ENCODE measurements at regions not wholly inside any gene's neighbourhood (a gene's known extent, or its start where the extent isn't known, plus 50 kb on each side); places are given as distances from the start of the nearest gene placed in this dataset.

DNA sequence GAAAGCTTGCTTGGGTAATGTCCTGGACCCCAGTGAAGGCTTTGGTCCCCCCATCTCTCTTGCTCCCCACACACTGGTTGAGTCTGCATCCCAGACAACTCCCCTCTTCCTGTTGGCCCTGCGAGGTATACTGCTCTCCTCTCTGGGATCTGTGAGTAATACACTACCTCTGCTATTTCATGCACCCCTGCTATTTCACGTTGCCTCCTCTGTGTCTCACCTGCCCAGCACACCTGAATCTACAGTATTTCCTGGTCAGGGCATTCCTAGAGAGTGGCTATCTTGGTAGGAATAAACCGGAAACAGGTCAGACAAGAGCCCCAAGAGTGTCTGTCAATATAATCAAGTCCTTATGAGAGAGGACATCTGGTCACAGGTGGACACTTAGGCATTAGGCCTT, 114.3 kb upstream of the ODAD2 start:
- Histone ChIP-seq H3K9me3 (no peaks in the 10 kb centered on the region), H3K27me3 (no peaks in the 10 kb centered on the region), H3K4me3 (no peak overlapping the region), H3K4me1 (peaks cover 0 to 6% (median 2%) of the 10 kb centered on the region in 4 donors), H3K36me3 (no peaks in the 10 kb centered on the region), H3K27ac (no peak overlapping the region)
- DNase-seq = no peak
- TF ChIP-seq POLR2AphosphoS5 (IDR thresholded peaks at IDR 0.05) = no peak
- TF ChIP-seq POLR2A (IDR thresholded peaks at IDR 0.05) = no peak
- TF ChIP-seq, protein P1, sequence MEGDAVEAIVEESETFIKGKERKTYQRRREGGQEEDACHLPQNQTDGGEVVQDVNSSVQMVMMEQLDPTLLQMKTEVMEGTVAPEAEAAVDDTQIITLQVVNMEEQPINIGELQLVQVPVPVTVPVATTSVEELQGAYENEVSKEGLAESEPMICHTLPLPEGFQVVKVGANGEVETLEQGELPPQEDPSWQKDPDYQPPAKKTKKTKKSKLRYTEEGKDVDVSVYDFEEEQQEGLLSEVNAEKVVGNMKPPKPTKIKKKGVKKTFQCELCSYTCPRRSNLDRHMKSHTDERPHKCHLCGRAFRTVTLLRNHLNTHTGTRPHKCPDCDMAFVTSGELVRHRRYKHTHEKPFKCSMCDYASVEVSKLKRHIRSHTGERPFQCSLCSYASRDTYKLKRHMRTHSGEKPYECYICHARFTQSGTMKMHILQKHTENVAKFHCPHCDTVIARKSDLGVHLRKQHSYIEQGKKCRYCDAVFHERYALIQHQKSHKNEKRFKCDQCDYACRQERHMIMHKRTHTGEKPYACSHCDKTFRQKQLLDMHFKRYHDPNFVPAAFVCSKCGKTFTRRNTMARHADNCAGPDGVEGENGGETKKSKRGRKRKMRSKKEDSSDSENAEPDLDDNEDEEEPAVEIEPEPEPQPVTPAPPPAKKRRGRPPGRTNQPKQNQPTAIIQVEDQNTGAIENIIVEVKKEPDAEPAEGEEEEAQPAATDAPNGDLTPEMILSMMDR (IDR thresholded peaks at IDR 0.05) = no peak
- TF ChIP-seq EP300 (IDR thresholded peaks at IDR 0.05) = no peak
- intact Hi-C loops (cut with DNase I) = no loop called here
- 90 to 93% methylated on average over 3 of the region's 3 CpGs for WGBS, 2 donors

DNA sequence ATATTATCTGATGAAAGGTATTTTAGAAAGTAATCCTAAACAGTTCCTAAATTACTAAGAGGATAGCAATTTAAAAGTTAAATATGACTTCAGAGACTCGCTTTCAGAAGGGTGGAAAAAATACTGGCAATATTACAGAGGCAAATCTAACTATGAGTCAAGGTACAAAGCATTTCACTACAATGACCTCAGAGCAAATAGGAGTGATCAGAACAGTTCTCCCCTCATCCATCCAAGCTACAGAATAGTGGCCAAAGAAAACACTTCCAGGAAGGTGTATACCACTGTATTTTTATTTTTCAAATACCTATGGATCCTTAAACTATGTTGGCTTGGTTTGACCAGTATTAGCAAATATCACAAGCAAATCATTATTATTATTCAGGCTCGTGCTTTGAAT, 112.8 kb upstream of the ODAD2 start:
- DNase-seq = no peak
- WGBS, 2 donors = 87 to 89% methylated on average over 2 of the region's 2 CpGs
- Histone ChIP-seq H3K4me3 (no peak overlapping the region), H3K9me3 (no peaks in the 10 kb centered on the region), H3K36me3 (peaks cover 0 to 5% (median 0%) of the 10 kb centered on the region in 4 donors), H3K27me3 (no peaks in the 10 kb centered on the region), H3K4me1 (peaks cover 0 to 6% (median 2%) of the 10 kb centered on the region in 4 donors), H3K27ac (peak overlapping the region in 1 of 4 donors; percentile 35)
- TF ChIP-seq POLR2A (IDR thresholded peaks at IDR 0.05) (no peak), EP300 (IDR thresholded peaks at IDR 0.05) (no peak), POLR2AphosphoS5 (IDR thresholded peaks at IDR 0.05) (no peak)
- TF ChIP-seq, protein P1 (IDR thresholded peaks at IDR 0.05) = no peak
- intact Hi-C loops (cut with DNase I) = no loop called here

DNA sequence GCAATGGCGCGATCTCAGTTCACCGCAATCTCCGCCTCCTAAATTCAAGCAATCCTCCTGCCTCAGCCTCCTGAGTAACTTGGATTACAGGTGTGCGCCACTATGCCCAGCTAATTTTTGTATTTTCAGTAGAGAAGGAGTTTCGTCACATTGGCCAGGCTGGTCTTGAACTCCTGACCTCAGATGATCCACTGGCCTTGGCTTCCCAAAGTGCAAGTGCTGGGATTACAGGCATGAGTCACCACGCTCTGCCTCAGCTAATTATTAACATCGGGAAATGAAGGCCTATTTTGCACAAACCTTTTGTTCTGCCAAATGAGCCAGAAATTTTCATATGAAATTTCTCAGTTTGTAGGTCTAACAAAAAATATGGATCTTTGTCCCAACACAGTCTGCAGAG, 106.7 kb upstream of the ODAD2 start:
- Histone ChIP-seq H3K9me3 (no peaks in the 10 kb centered on the region), H3K4me3 (no peak overlapping the region), H3K36me3 (peaks cover 0 to 5% (median 0%) of the 10 kb centered on the region in 4 donors), H3K4me1 (no peaks in the 10 kb centered on the region), H3K27me3 (no peaks in the 10 kb centered on the region), H3K27ac (no peak overlapping the region)
- intact Hi-C loops (cut with DNase I) = no loop called here
- DNase-seq = no peak
- WGBS, 2 donors = 84 to 96% methylated on average over 8 of the region's 8 CpGs
- TF ChIP-seq, protein P1 (IDR thresholded peaks at IDR 0.05) = no peak
- TF ChIP-seq POLR2AphosphoS5 (IDR thresholded peaks at IDR 0.05) (no peak), EP300 (IDR thresholded peaks at IDR 0.05) (no peak), POLR2A (IDR thresholded peaks at IDR 0.05) (no peak)

DNA sequence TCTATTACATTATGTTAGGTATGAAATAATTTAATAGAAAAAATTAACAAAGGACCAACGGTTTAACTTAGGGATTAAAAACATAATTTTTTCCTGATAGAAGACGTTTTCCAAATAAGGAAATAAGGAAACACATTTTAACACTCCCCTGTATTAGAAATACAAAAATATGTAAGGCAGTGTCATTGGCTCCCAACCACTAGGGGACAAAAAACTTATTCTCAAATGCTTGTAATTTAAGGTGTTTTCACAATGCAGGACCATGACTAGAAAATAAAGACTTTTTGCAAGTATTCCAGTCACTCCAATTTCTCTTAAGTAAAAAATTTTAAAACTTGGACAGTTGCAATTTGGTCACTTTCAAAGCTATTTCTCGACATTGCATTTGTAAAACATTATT, 98.8 kb upstream of the ODAD2 start:
- no peak for DNase-seq
- Histone ChIP-seq H3K36me3 (no peaks in the 10 kb centered on the region), H3K9me3 (no peaks in the 10 kb centered on the region), H3K27ac (no peak overlapping the region), H3K4me3 (no peak overlapping the region), H3K4me1 (no peaks in the 10 kb centered on the region), H3K27me3 (no peaks in the 10 kb centered on the region)
- intact Hi-C loops (cut with DNase I) = no loop called here
- no peak for TF ChIP-seq POLR2A (IDR thresholded peaks at IDR 0.05)
- no peak for TF ChIP-seq POLR2AphosphoS5 (IDR thresholded peaks at IDR 0.05)
- no peak for TF ChIP-seq EP300 (IDR thresholded peaks at IDR 0.05)
- TF ChIP-seq, protein P1 (IDR thresholded peaks at IDR 0.05) = no peak
- WGBS, 2 donors = 87 to 91% methylated on average over 3 of the region's 3 CpGs

DNA sequence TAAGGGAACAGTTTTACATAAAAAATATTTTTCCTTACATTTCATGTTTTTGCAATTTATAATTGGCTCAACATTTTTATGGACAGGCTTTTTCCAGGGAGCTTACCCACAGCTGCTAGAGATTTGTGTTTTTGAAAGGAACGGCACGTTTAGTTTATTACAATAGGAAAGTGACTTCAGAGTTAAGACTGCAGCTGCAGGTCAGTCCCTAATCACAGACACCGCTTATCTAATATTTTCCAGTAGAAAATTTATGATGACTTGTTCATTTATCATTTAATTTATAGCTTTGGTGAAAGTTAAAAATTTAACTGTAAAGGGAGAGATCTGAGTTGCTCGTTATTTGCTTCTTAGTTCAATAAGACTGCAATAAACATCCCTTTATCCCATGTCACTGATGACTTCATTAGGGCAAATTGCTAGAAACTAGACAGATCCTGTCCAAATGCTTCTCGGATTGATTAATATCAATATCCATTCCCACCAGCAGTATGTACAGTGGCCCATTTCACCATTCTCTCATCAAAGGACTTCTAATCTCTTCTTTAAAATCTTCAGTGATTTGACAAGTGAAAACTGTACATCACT, 97.0 kb upstream of the ODAD2 start:
- DNase-seq = no peak
- TF ChIP-seq POLR2A (IDR thresholded peaks at IDR 0.05) = no peak
- TF ChIP-seq EP300 (IDR thresholded peaks at IDR 0.05) = no peak
- TF ChIP-seq POLR2AphosphoS5 (IDR thresholded peaks at IDR 0.05) = no peak
- TF ChIP-seq, protein P1 (IDR thresholded peaks at IDR 0.05) = no peak
- no peaks in the 10 kb centered on the region for H3K4me1 ChIP-seq
- no peaks in the 10 kb centered on the region for H3K9me3 ChIP-seq
- no peaks in the 10 kb centered on the region for H3K36me3 ChIP-seq
- intact Hi-C loops (cut with DNase I) = no loop called here
- no peak overlapping the region for H3K27ac ChIP-seq
- no peak overlapping the region for H3K4me3 ChIP-seq
- WGBS, 2 donors = 78 to 81% methylated on average over 5 of the region's 5 CpGs
- no peaks in the 10 kb centered on the region for H3K27me3 ChIP-seq
